Keratinocyte (primary cell): ENCODE measurements at regions not wholly inside any gene's neighbourhood (a gene's known extent, or its start where the extent isn't known, plus 50 kb on each side); places are given as distances from the start of the nearest gene placed in this dataset.

Experiments used
- CTCF ChIP-seq, 3 experiments: IDR thresholded peaks in 1 of 3; conservative IDR thresholded peaks in 1 of 3; optimal IDR thresholded peaks in 1 of 3; 2 replicates in 2 of 3; 3 replicates in 1 of 3; pipeline versions ENCODE3 to v1.5.1; 2011; ENCODE audit warnings: low read length in 3 of 3, mild to moderate bottlenecking in 3 of 3, moderate library complexity in 2 of 3, control low read depth in 1 of 3, inconsistent platforms in 1 of 3; ENCODE audit not compliant: insufficient read depth in 2 of 3; ENCODE audit errors: extremely low read depth in 1 of 3
- EZH2 ChIP-seq: IDR thresholded peaks from one replicate; pipeline ENCODE4 v1.6.1; 2012; ENCODE audit warnings: inconsistent platforms, mild to moderate bottlenecking, low read length, moderate library complexity

- TF ChIP-seq CTCF (optimal IDR thresholded peaks at IDR 0.05 in 1 of 3, IDR thresholded peaks at IDR 0.05 in 1 of 3, conservative IDR thresholded peaks at IDR 0.05 in 1 of 3; ENCODE audit: extremely low read depth in 1 of 3, insufficient read depth in 2 of 3, low read length in 3 of 3) (no peak), EZH2 (no peak)
Measured at GRCh38 chr2:215619022-215619958, 183.4 kb upstream of the FN1 start.
